ENCODE measurements at regions not wholly inside any gene's neighbourhood (a gene's known extent, or its start where the extent isn't known, plus 50 kb on each side); places are given as distances from the start of the nearest gene placed in this dataset.

- Histone ChIP-seq H3K4me1 (no peaks in the 10 kb centered on the region), H3K9me3 (no peaks in the 10 kb centered on the region), H3K4me3 (no peak overlapping the region), H3K36me3 (no peaks in the 10 kb centered on the region), H3K27me3 (no peaks in the 10 kb centered on the region), H3K27ac (no peak overlapping the region)
- TF ChIP-seq, protein P1, sequence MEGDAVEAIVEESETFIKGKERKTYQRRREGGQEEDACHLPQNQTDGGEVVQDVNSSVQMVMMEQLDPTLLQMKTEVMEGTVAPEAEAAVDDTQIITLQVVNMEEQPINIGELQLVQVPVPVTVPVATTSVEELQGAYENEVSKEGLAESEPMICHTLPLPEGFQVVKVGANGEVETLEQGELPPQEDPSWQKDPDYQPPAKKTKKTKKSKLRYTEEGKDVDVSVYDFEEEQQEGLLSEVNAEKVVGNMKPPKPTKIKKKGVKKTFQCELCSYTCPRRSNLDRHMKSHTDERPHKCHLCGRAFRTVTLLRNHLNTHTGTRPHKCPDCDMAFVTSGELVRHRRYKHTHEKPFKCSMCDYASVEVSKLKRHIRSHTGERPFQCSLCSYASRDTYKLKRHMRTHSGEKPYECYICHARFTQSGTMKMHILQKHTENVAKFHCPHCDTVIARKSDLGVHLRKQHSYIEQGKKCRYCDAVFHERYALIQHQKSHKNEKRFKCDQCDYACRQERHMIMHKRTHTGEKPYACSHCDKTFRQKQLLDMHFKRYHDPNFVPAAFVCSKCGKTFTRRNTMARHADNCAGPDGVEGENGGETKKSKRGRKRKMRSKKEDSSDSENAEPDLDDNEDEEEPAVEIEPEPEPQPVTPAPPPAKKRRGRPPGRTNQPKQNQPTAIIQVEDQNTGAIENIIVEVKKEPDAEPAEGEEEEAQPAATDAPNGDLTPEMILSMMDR (IDR thresholded peaks at IDR 0.05): no peak
- DNase-seq: no peak
Observed at GRCh38 chrX:124555036-124555595, 208.8 kb downstream of the SH2D1A start.

DNA sequence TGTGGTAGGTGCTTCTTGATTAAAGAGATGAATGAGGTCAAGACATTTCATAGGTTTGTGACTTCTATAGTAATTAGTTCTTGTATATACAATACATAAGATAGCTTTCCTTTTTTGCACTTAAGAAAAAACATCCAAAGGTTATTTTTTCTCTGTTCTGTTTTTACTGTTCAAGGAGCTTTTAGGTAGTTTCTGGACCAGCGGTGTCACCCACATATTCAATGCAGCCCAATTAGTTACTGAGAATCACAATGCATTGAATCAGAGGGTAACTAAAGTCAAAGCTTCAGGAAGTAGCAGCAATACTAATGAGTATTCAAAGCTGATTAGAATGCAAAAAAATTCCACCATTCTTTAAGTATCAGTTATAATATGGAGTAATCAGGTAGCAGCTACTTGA, 211.6 kb downstream of the SH2D1A start:
- no peak for DNase-seq
- Histone ChIP-seq H3K36me3 (no peaks in the 10 kb centered on the region), H3K27ac (no peak overlapping the region), H3K4me3 (no peak overlapping the region), H3K4me1 (no peaks in the 10 kb centered on the region), H3K9me3 (no peaks in the 10 kb centered on the region), H3K27me3 (no peaks in the 10 kb centered on the region)
- TF ChIP-seq POLR2A (IDR thresholded peaks at IDR 0.05): no peak
- TF ChIP-seq, protein P1 (IDR thresholded peaks at IDR 0.05): no peak

DNA sequence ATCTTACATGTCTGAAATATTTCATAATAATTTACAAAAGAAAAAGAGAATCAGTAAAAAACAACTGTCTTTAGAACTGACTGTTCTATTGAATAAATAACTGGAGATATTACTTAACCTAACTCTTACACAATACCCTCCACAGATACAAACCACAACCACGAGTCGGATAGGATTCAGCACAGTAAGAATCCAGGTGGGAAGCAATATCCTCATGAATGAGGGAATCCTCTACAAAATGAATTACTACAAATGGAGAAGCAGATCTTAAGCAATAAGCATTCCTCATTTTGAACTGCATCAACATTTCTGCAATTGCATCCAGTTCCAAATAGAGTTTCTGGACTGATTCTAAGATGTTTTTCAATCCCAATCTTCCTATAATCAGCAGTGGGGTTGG, 227.1 kb downstream of the SH2D1A start:
- no peaks in the 10 kb centered on the region for H3K9me3 ChIP-seq
- H3K36me3 ChIP-seq: no peaks in the 10 kb centered on the region
- TF ChIP-seq, protein P1 (IDR thresholded peaks at IDR 0.05): no peak
- no peak for TF ChIP-seq POLR2A (IDR thresholded peaks at IDR 0.05)
- no peak overlapping the region for H3K4me3 ChIP-seq
- no peaks in the 10 kb centered on the region for H3K27me3 ChIP-seq
- no peaks in the 10 kb centered on the region for H3K4me1 ChIP-seq
- H3K27ac ChIP-seq: no peak overlapping the region
- DNase-seq: no peak

GRCh38 chrX:124592744-124593143, 246.4 kb downstream of the SH2D1A start:
- Histone ChIP-seq H3K27ac (no peak overlapping the region), H3K4me3 (no peak overlapping the region), H3K9me3 (no peaks in the 10 kb centered on the region), H3K4me1 (no peaks in the 10 kb centered on the region), H3K36me3 (no peaks in the 10 kb centered on the region), H3K27me3 (no peaks in the 10 kb centered on the region)
- TF ChIP-seq, protein P1 (IDR thresholded peaks at IDR 0.05): no peak
- TF ChIP-seq POLR2A (IDR thresholded peaks at IDR 0.05): no peak
- DNase-seq: no peak

GRCh38 chrX:124594017-124594651, 247.8 kb downstream of the SH2D1A start:
- no peaks in the 10 kb centered on the region for H3K9me3 ChIP-seq
- no peaks in the 10 kb centered on the region for H3K36me3 ChIP-seq
- H3K27ac ChIP-seq: no peak overlapping the region
- no peak for TF ChIP-seq POLR2A (IDR thresholded peaks at IDR 0.05)
- TF ChIP-seq, protein P1 (IDR thresholded peaks at IDR 0.05): no peak
- no peak overlapping the region for H3K4me3 ChIP-seq
- no peak for DNase-seq
- H3K4me1 ChIP-seq: no peaks in the 10 kb centered on the region
- H3K27me3 ChIP-seq: no peaks in the 10 kb centered on the region
